Endodermal cell (in vitro differentiated cells): ENCODE measurements at regions not wholly inside any gene's neighbourhood (a gene's known extent, or its start where the extent isn't known, plus 50 kb on each side); places are given as distances from the start of the nearest gene placed in this dataset.

Experiments
- DNase-seq: peaks from one replicate; pipeline ENCODE4 v3.0.0-alpha.2; 2017
- H3K27ac ChIP-seq: 2 replicates; pipeline ENCODE4 v1.5.1; 2013; ENCODE audit warnings: mild to moderate bottlenecking, low read depth, low read length, moderate library complexity
- H3K27me3 ChIP-seq: 2 replicates; pipeline ENCODE4 v1.6.1; 2013; ENCODE audit warnings: mild to moderate bottlenecking, low read length, moderate library complexity; ENCODE audit not compliant: insufficient read depth, control insufficient read depth, poor library complexity, severe bottlenecking
- H3K36me3 ChIP-seq: 2 replicates; pipeline ENCODE4 v1.7.0; 2013; ENCODE audit warnings: mild to moderate bottlenecking, low read length, moderate library complexity; ENCODE audit not compliant: control insufficient read depth, insufficient read depth
- H3K4me1 ChIP-seq: one replicate; pipeline ENCODE4 v1.7.0; 2013; ENCODE audit warnings: low read length; ENCODE audit not compliant: control insufficient read depth, insufficient read depth
- H3K4me3 ChIP-seq: 2 replicates; pipeline ENCODE4 v1.5.1; 2013; ENCODE audit warnings: mild to moderate bottlenecking, low read length, moderate library complexity
- H3K9ac ChIP-seq: 2 replicates; pipeline ENCODE4 v1.6.1; 2013; ENCODE audit warnings: mild to moderate bottlenecking, low read length, moderate library complexity; ENCODE audit not compliant: poor library complexity, severe bottlenecking; ENCODE audit errors: extremely low read depth
- H3K9me3 ChIP-seq: 2 replicates; pipeline ENCODE4 v1.6.1; 2013; ENCODE audit warnings: mild to moderate bottlenecking, low read length, moderate library complexity; ENCODE audit not compliant: control insufficient read depth
- H3K27ac Mint-ChIP-seq: 2 replicates; pipeline ENCODE4 v1.8.0; 2020; ENCODE audit warnings: mixed read lengths
- H3K27me3 Mint-ChIP-seq: 2 replicates; pipeline ENCODE4 v1.8.0; 2021; ENCODE audit warnings: mild to moderate bottlenecking, mixed read lengths; ENCODE audit not compliant: insufficient read depth
- H3K36me3 Mint-ChIP-seq: 2 replicates; pipeline ENCODE4 v1.8.0; 2020; ENCODE audit warnings: low read depth, mixed read lengths
- H3K4me1 Mint-ChIP-seq: 2 replicates; pipeline ENCODE4 v1.8.0; 2020; ENCODE audit warnings: mixed read lengths
- H3K4me3 Mint-ChIP-seq: 2 replicates; pipeline ENCODE4 v1.8.0; 2020; ENCODE audit warnings: mild to moderate bottlenecking, moderate library complexity, mixed read lengths
- H3K9me3 Mint-ChIP-seq: 2 replicates; pipeline ENCODE4 v1.8.0; 2020; ENCODE audit warnings: mild to moderate bottlenecking, mixed read lengths
- WGBS, 2 experiments: methylation state at CpG; one replicate each; pipeline versions ENCODE4 v1.1.5 to v1.1.7; 2013; ENCODE audit warnings: missing lambda C conversion rate in 2 of 2, mixed read lengths in 1 of 2; ENCODE audit not compliant: insufficient coverage in 1 of 2, insufficient read length in 1 of 2; 5-methylcytosine and 5-hydroxymethylcytosine counted together
- TF ChIP-seq, protein P1 (sequence below): fragments of 200-600 bp; sonication (generic); conservative IDR thresholded peaks from 2 replicates; pipeline ENCODE4 v1.5.0; 2021; ENCODE audit warnings: antibody characterized with exemption, mild to moderate bottlenecking

DNA sequence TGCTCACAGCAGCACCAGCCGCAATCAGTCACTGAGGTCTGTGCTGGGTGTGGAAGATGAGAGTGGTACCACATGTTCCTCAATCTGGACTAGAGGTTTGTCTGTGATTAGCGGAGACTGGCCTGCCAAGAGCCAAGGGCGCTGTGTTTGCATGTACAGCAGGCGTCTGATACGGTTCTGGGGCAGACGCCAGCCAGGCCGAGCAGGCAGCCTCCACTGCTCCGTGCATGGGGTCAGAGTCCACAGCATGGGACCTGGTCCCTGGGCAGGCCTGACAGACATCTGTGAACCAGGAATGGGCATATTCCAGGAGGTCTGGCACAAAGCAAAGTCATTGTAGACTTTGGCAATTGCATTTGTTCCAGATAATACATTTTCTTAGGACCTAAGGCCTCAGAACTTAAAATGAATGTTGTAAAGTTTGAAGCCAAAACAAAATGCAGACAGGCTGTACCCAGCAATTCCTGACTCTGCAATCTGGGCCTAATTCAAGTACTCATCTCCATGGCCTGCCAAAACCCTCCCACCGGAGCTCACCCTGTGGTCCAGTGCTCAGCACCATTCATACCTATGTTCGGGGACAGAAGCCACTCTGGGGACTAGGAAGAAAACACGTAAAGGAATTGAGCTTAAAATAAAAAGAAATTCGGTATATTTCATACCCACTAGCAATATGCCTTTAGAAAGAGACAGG is 50.0 kb upstream of the FAM20C start:
- Mint-ChIP-seq H3K9me3 (no peaks in the 10 kb centered on the region), H3K4me3 (no peak overlapping the region), H3K36me3 (peaks cover 8% of the 10 kb centered on the region), H3K27ac (no peak overlapping the region), H3K4me1 (peaks cover 9% of the 10 kb centered on the region), H3K27me3 (peaks cover 4% of the 10 kb centered on the region)
- no peaks in the 10 kb centered on the region for H3K27me3 ChIP-seq
- no peak overlapping the region for H3K4me3 ChIP-seq
- H3K9ac ChIP-seq: no peak overlapping the region
- DNase-seq: no peak
- 94 to 95% methylated on average over 11 to 12 of the region's 12 CpGs for WGBS, 2 experiments
- no peaks in the 10 kb centered on the region for H3K9me3 ChIP-seq
- H3K4me1 ChIP-seq: no peaks in the 10 kb centered on the region
- TF ChIP-seq, protein P1, sequence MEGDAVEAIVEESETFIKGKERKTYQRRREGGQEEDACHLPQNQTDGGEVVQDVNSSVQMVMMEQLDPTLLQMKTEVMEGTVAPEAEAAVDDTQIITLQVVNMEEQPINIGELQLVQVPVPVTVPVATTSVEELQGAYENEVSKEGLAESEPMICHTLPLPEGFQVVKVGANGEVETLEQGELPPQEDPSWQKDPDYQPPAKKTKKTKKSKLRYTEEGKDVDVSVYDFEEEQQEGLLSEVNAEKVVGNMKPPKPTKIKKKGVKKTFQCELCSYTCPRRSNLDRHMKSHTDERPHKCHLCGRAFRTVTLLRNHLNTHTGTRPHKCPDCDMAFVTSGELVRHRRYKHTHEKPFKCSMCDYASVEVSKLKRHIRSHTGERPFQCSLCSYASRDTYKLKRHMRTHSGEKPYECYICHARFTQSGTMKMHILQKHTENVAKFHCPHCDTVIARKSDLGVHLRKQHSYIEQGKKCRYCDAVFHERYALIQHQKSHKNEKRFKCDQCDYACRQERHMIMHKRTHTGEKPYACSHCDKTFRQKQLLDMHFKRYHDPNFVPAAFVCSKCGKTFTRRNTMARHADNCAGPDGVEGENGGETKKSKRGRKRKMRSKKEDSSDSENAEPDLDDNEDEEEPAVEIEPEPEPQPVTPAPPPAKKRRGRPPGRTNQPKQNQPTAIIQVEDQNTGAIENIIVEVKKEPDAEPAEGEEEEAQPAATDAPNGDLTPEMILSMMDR: no peak
- H3K27ac ChIP-seq: no peak overlapping the region
- peaks cover 9% of the 10 kb centered on the region for H3K36me3 ChIP-seq
